PC-9 (cell line): ENCODE measurements at regions not wholly inside any gene's neighbourhood (a gene's known extent, or its start where the extent isn't known, plus 50 kb on each side); places are given as distances from the start of the nearest gene placed in this dataset.

ENCODE experiments used
- BruUV-seq: library from RNA; stranded (reverse); fragments of 400-500 nt; replicated peaks from 2 replicates; lab custom pipeline; 2021; lab: Mats Ljungman, UMichigan
- CTCF ChIA-PET: fragments of 300-600 bp; sonication (Branson Sonifier 250); formaldehyde crosslinking; loops from one replicate; lab custom pipeline; 2022; ENCODE audit warnings: antibody characterized with exemption; lab: Charles Lee
- POLR2A ChIA-PET: fragments of 300-600 bp; sonication (Branson Sonifier 250); formaldehyde crosslinking; loops from one replicate; lab custom pipeline; 2022; ENCODE audit warnings: antibody characterized with exemption; ENCODE audit not compliant: unreplicated experiment; lab: Charles Lee
- DNase-seq, 2 experiments: peaks; one replicate each; pipeline versions ENCODE4 v3.0.0 to v3.0.0-alpha.2; 2015 to 2022; ENCODE audit warnings: mixed read lengths in 1 of 2
- H2AFZ ChIP-seq: fragments of 200-600 bp; sonication (generic); 2 replicates; pipeline ENCODE4 v1.8.1; 2017; ENCODE audit warnings: antibody characterized with exemption
- H3F3A ChIP-seq: fragments of 200-600 bp; sonication (generic); 2 replicates; pipeline ENCODE4 v1.8.1; 2017; ENCODE audit warnings: antibody characterized with exemption, mild to moderate bottlenecking, low read depth; ENCODE audit not compliant: insufficient read depth
- H3K27ac ChIP-seq: fragments of 200-600 bp; sonication (generic); 2 replicates; pipeline ENCODE4 v1.6.1; 2016; ENCODE audit warnings: mixed run types
- H3K27me3 ChIP-seq: fragments of 200-600 bp; sonication (generic); 2 replicates; pipeline ENCODE4 v1.6.1; 2016; ENCODE audit warnings: low read depth, mixed run types; ENCODE audit not compliant: insufficient read depth
- H3K36me3 ChIP-seq: fragments of 200-600 bp; sonication (generic); 2 replicates; pipeline ENCODE4 v1.6.1; 2016; ENCODE audit warnings: low read depth, mixed run types
- H3K4me1 ChIP-seq: fragments of 200-600 bp; sonication (generic); replicated peaks from 2 replicates; pipeline ENCODE4 v1.6.1; 2016; ENCODE audit warnings: mixed run types; ENCODE audit not compliant: insufficient read depth
- H3K4me2 ChIP-seq: fragments of 200-600 bp; sonication (generic); 2 replicates; pipeline ENCODE4 v1.6.1; 2017; ENCODE audit warnings: mixed run types
- H3K4me3 ChIP-seq: fragments of 200-600 bp; sonication (generic); 2 replicates; pipeline ENCODE4 v1.6.1; 2016; ENCODE audit warnings: mixed run types
- H3K79me2 ChIP-seq: fragments of 200-600 bp; sonication (generic); 2 replicates; pipeline ENCODE4 v1.6.1; 2017; ENCODE audit warnings: low read depth, mixed run types
- H3K9me2 ChIP-seq: fragments of 200-600 bp; sonication (generic); 2 replicates; pipeline ENCODE4 v1.8.1; 2017; ENCODE audit warnings: mild to moderate bottlenecking; ENCODE audit not compliant: insufficient read depth
- H3K9me3 ChIP-seq: fragments of 200-600 bp; sonication (generic); 2 replicates; pipeline ENCODE4 v1.8.1; 2016; ENCODE audit warnings: low read depth; ENCODE audit not compliant: insufficient read depth
- H4K20me1 ChIP-seq: fragments of 200-600 bp; sonication (generic); 2 replicates; pipeline ENCODE4 v1.8.1; 2017; ENCODE audit not compliant: insufficient read depth
- CTCF ChIP-seq: fragments of 200-600 bp; sonication (generic); conservative IDR thresholded peaks from 2 replicates; pipeline ENCODE4 v1.6.1; 2017; ENCODE audit warnings: mixed run types, antibody characterized with exemption, mild to moderate bottlenecking, moderate library complexity
- EZH2 ChIP-seq: fragments of 200-600 bp; sonication (generic); IDR thresholded peaks from 2 replicates; pipeline ENCODE4 v1.8.0; 2017; ENCODE audit warnings: antibody characterized with exemption, low read depth
- intact Hi-C: fragments of 100-400 bp; cut with micrococcal nuclease; formaldehyde crosslinking; loops from one replicate; pipeline ENCODE4 v1.10.0; 2022; ENCODE audit not compliant: unreplicated experiment

GRCh38 chr15:47384776-47385175, 332.5 kb upstream of the SEMA6D start:
- CTCF ChIA-PET = no interaction called here
- Histone ChIP-seq H3K9me3 (no peaks in the 10 kb centered on the region), H3K9me2 (no peaks in the 10 kb centered on the region), H3K4me2 (no peak overlapping the region), H3K36me3 (no peaks in the 10 kb centered on the region), H3F3A (no peaks in the 10 kb centered on the region), H3K27me3 (no peaks in the 10 kb centered on the region), H3K4me1 (no peaks in the 10 kb centered on the region), H4K20me1 (no peaks in the 10 kb centered on the region), H3K79me2 (no peaks in the 10 kb centered on the region), H3K27ac (no peak overlapping the region), H2AFZ (no peak overlapping the region), H3K4me3 (no peak overlapping the region)
- POLR2A ChIA-PET = no interaction called here
- DNase-seq = no peak
- TF ChIP-seq EZH2 (no peak), CTCF (no peak)
- no TSS peak for BruUV-seq
- intact Hi-C loops = no loop called here

- POLR2A ChIA-PET = no interaction called here
- H3K4me2 ChIP-seq = no peak overlapping the region
- no peak overlapping the region for H2AFZ ChIP-seq
- H3F3A ChIP-seq = no peaks in the 10 kb centered on the region
- no peaks in the 10 kb centered on the region for H3K9me2 ChIP-seq
- H3K79me2 ChIP-seq = no peaks in the 10 kb centered on the region
- no peak for DNase-seq
- H3K9me3 ChIP-seq = no peaks in the 10 kb centered on the region
- no peaks in the 10 kb centered on the region for H3K27me3 ChIP-seq
- no peak overlapping the region for H3K27ac ChIP-seq
- H4K20me1 ChIP-seq = no peaks in the 10 kb centered on the region
- intact Hi-C loops = no loop called here
- H3K4me1 ChIP-seq = no peaks in the 10 kb centered on the region
- H3K36me3 ChIP-seq = no peaks in the 10 kb centered on the region
- CTCF ChIA-PET = no interaction called here
- no TSS peak for BruUV-seq
- no peak overlapping the region for H3K4me3 ChIP-seq
- TF ChIP-seq EZH2 (no peak), CTCF (no peak)
These were observed 330.8 kb upstream of the SEMA6D start for GRCh38 chr15:47386459-47386858.

GRCh38 chr15:47388299-47388698, 329.0 kb upstream of the SEMA6D start:
- TF ChIP-seq CTCF (no peak), EZH2 (no peak)
- Histone ChIP-seq H3K4me2 (no peak overlapping the region), H3K36me3 (no peaks in the 10 kb centered on the region), H3F3A (no peaks in the 10 kb centered on the region), H3K4me3 (no peak overlapping the region), H3K79me2 (no peaks in the 10 kb centered on the region), H4K20me1 (no peaks in the 10 kb centered on the region), H3K9me2 (no peaks in the 10 kb centered on the region), H3K9me3 (no peaks in the 10 kb centered on the region), H2AFZ (no peak overlapping the region), H3K27me3 (no peaks in the 10 kb centered on the region), H3K27ac (no peak overlapping the region), H3K4me1 (no peaks in the 10 kb centered on the region)
- intact Hi-C loops = no loop called here
- DNase-seq = no peak
- no TSS peak for BruUV-seq
- ChIA-PET POLR2A (no interaction called here), CTCF (no interaction called here)
